ENCODE measurements at regions not wholly inside any gene's neighbourhood (a gene's known extent, or its start where the extent isn't known, plus 50 kb on each side); places are given as distances from the start of the nearest gene placed in this dataset.

- Histone ChIP-seq H3K27me3 (peaks cover 0 to 19% (median 0%) of the 10 kb centered on the region in 9 donors), H3K27ac (no peak overlapping the region), H3K4me1 (no peaks in the 10 kb centered on the region), H3K4me3 (no peak overlapping the region), H3K36me3 (no peaks in the 10 kb centered on the region), H3K9me3 (no peaks in the 10 kb centered on the region)
- 82 to 87% (median 86%) methylated on average over 29 of the region's 29 CpGs for WGBS, 4 donors
- DNase-seq, result peak in 4 of 5 donors; percentile 3 to 41 (median 8)
- TF ChIP-seq CTCF (IDR thresholded peaks at IDR 0.05), result no peak
- TF ChIP-seq POLR2A (IDR thresholded peaks at IDR 0.05), result no peak
- intact Hi-C loops (cut with DNase I), result no loop called here
- no peak for ATAC-seq
Measured at GRCh38 chr14:105867961-105868599, 341.7 kb downstream of the TMEM121 start.

DNA sequence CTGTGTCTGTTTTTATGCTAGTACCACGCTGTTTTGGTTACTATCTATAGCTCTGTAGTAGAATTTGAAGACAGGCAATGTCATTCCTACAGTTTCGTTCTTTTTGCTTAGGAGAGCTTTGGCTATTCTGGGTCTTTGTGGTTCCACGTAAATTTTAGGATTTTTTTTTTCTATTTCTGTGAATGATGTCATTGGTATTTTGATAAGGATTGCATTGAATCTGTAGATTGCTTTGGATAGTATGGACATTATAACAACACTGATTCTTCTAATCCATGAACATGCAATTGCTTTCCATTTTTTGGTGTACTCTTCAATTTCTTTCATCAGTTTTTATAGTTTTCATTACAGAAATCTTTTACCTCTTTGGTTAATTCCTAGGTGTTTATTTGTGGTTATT is 345.2 kb downstream of the TMEM121 start:
- Histone ChIP-seq H3K4me3 (no peak overlapping the region), H3K27me3 (peaks cover 0 to 3% (median 0%) of the 10 kb centered on the region in 9 donors), H3K36me3 (no peaks in the 10 kb centered on the region), H3K4me1 (no peaks in the 10 kb centered on the region), H3K9me3 (no peaks in the 10 kb centered on the region), H3K27ac (no peak overlapping the region)
- no peak for ATAC-seq
- no peak for TF ChIP-seq POLR2A (IDR thresholded peaks at IDR 0.05)
- TF ChIP-seq CTCF (IDR thresholded peaks at IDR 0.05), result no peak
- no peak for DNase-seq
- intact Hi-C loops (cut with DNase I), result no loop called here
- whole genome bisulfite sequencing, 4 donors, result 39 to 55% (median 47%) methylated on average over 3 of the region's 3 CpGs

- WGBS, 4 donors, result 60 to 69% (median 63%) methylated on average over 4 of the region's 4 CpGs
- Histone ChIP-seq H3K36me3 (no peaks in the 10 kb centered on the region), H3K27me3 (peaks cover 0 to 13% (median 0%) of the 10 kb centered on the region in 9 donors), H3K4me3 (no peak overlapping the region), H3K27ac (no peak overlapping the region), H3K9me3 (no peaks in the 10 kb centered on the region), H3K4me1 (no peaks in the 10 kb centered on the region)
- no peak for TF ChIP-seq POLR2A (IDR thresholded peaks at IDR 0.05)
- intact Hi-C loops (cut with DNase I), result no loop called here
- ATAC-seq (no peak), DNase-seq (no peak)
Measured at GRCh38 chr14:105873870-105874512, 347.6 kb downstream of the TMEM121 start.

GRCh38 chr14:105876158-105876557 is 349.8 kb downstream of the TMEM121 start:
- Histone ChIP-seq H3K36me3 (no peaks in the 10 kb centered on the region), H3K27me3 (peaks cover 0 to 23% (median 0%) of the 10 kb centered on the region in 9 donors), H3K9me3 (no peaks in the 10 kb centered on the region), H3K27ac (no peak overlapping the region), H3K4me3 (no peak overlapping the region), H3K4me1 (no peaks in the 10 kb centered on the region)
- TF ChIP-seq CTCF (IDR thresholded peaks at IDR 0.05) (no peak), POLR2A (IDR thresholded peaks at IDR 0.05) (no peak)
- WGBS, 4 donors, result 65 to 76% (median 70%) methylated on average over 4 of the region's 4 CpGs
- ATAC-seq (no peak), DNase-seq (peak in 2 of 5 donors; percentile 1 to 4)
- intact Hi-C loops (cut with DNase I), result no loop called here

Measured in heart left ventricle (tissue), 16 donors.